CD4-positive, alpha-beta memory T cell (primary cell): ENCODE measurements at regions not wholly inside any gene's neighbourhood (a gene's known extent, or its start where the extent isn't known, plus 50 kb on each side); places are given as distances from the start of the nearest gene placed in this dataset.
"Not testable (repeated sequence)": the region's sequence is repeated elsewhere in the genome, so short reads cannot be mapped to it uniquely, and the experiment has no call there.

Source experiments
- CTCF ChIA-PET: fragments of 350-600 bp; sonication (Branson Sonifier 250); formaldehyde crosslinking; loops from one replicate; lab custom pipeline; 2021; ENCODE audit warnings: inconsistent platforms; ENCODE audit not compliant: partially characterized antibody; lab: Charles Lee
- POLR2A ChIA-PET: fragments of 350-600 bp; sonication (Branson Sonifier 250); formaldehyde crosslinking; loops from one replicate; lab custom pipeline; 2021; ENCODE audit not compliant: partially characterized antibody; lab: Charles Lee
- DNase-seq, 5 donors: peaks; one replicate each; pipeline versions ENCODE4 v3.0.0 to v3.0.0-alpha.2; 2020 to 2022; ENCODE audit warnings: mixed read lengths in 1 of 5
- H3K27ac ChIP-seq: one replicate; pipeline ENCODE4 v1.7.0; 2013; ENCODE audit warnings: low read depth, low read length
- H3K27me3 ChIP-seq: 2 replicates; pipeline ENCODE4 v1.7.0; 2013; ENCODE audit warnings: mild to moderate bottlenecking, low read length, moderate library complexity; ENCODE audit not compliant: insufficient read depth
- H3K36me3 ChIP-seq: 2 replicates; pipeline ENCODE4 v1.7.0; 2013; ENCODE audit warnings: mild to moderate bottlenecking, low read length, moderate library complexity; ENCODE audit not compliant: insufficient read depth
- H3K4me1 ChIP-seq: 2 replicates; pipeline ENCODE4 v1.7.0; 2013; ENCODE audit warnings: mild to moderate bottlenecking, low read length, moderate library complexity; ENCODE audit not compliant: insufficient read depth
- H3K4me3 ChIP-seq, 2 donors: one replicate each; pipeline ENCODE4 v1.7.0; 2013; ENCODE audit warnings: low read length in 2 of 2, mild to moderate bottlenecking in 1 of 2
- H3K9me3 ChIP-seq, 2 donors: one replicate each; pipeline ENCODE4 v1.7.0; 2013; ENCODE audit warnings: low read length in 2 of 2, control low read depth in 1 of 2; ENCODE audit not compliant: control insufficient read depth in 1 of 2
- H3K27ac Mint-ChIP-seq, 7 donors: one replicate each; pipeline ENCODE4 v1.8.0; 2020 to 2021; ENCODE audit warnings: mixed read lengths in 7 of 7, mild to moderate bottlenecking in 6 of 7, inconsistent platforms in 3 of 7, moderate library complexity in 3 of 7
- H3K27me3 Mint-ChIP-seq, 2 donors: one replicate each; pipeline ENCODE4 v1.8.0; 2020 to 2021; ENCODE audit warnings: mixed read lengths in 2 of 2
- H3K36me3 Mint-ChIP-seq, 2 donors: one replicate each; pipeline ENCODE4 v1.8.0; 2020 to 2021; ENCODE audit warnings: mixed read lengths in 2 of 2, inconsistent platforms in 1 of 2, mild to moderate bottlenecking in 1 of 2
- H3K4me1 Mint-ChIP-seq, 4 donors: one replicate each; pipeline ENCODE4 v1.8.0; 2020 to 2021; ENCODE audit warnings: mixed read lengths in 4 of 4, mild to moderate bottlenecking in 1 of 4
- H3K4me3 Mint-ChIP-seq, 8 donors: one replicate each; pipeline ENCODE4 v1.8.0; 2020 to 2021; ENCODE audit warnings: mixed read lengths in 8 of 8, mild to moderate bottlenecking in 7 of 8, moderate library complexity in 6 of 8, inconsistent platforms in 3 of 8
- H3K9me3 Mint-ChIP-seq, 8 donors: one replicate each; pipeline ENCODE4 v1.8.0; 2020 to 2021; ENCODE audit warnings: mixed read lengths in 8 of 8, mild to moderate bottlenecking in 5 of 8, inconsistent platforms in 3 of 8, moderate library complexity in 1 of 8
- intact Hi-C: fragments of 100-400 bp; cut with micrococcal nuclease; formaldehyde crosslinking; loops from one replicate; pipeline ENCODE4 v1.15.1; 2023

DNA sequence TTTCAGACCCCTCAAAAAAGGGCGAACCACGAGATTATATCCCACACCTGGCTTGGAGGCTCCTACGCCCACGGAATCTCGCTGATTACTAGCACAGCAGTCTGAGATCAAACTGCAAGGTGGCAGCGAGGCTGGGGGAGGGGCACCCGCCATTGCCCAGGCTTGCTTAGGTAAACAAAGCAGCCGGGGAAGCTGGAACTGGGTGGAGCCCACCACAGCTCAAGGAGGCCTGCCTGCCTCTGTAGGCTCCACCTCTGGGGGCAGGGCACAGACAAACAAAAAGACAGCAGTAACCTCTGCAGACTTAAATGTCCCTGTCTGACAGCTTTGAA is 1136.6 kb downstream of the FSCB start:
- H3K4me3 Mint-ChIP-seq, H3K36me3 ChIP-seq, H3K4me1 Mint-ChIP-seq, H3K27ac Mint-ChIP-seq, H3K36me3 Mint-ChIP-seq, H3K27ac ChIP-seq, H3K9me3 ChIP-seq, CTCF ChIA-PET, POLR2A ChIA-PET, H3K4me1 ChIP-seq, H3K4me3 ChIP-seq, DNase-seq, intact Hi-C loops, H3K27me3 Mint-ChIP-seq, H3K27me3 ChIP-seq: not testable (repeated sequence)
- H3K9me3 Mint-ChIP-seq, result peaks cover 0 to 15% (median 8%) of the 10 kb centered on the region in 8 donors

- H3K27me3 ChIP-seq, result no peaks in the 10 kb centered on the region
- H3K36me3 Mint-ChIP-seq, result no peaks in the 10 kb centered on the region
- POLR2A ChIA-PET, result no interaction called here
- H3K4me1 Mint-ChIP-seq, result no peaks in the 10 kb centered on the region
- no peak for DNase-seq
- H3K9me3 ChIP-seq, result no peaks in the 10 kb centered on the region
- H3K27me3 Mint-ChIP-seq, result no peaks in the 10 kb centered on the region
- intact Hi-C loops, result no loop called here
- no peak overlapping the region for H3K4me3 Mint-ChIP-seq
- CTCF ChIA-PET, result no interaction called here
- no peaks in the 10 kb centered on the region for H3K4me1 ChIP-seq
- no peak overlapping the region for H3K27ac ChIP-seq
- no peaks in the 10 kb centered on the region for H3K36me3 ChIP-seq
- H3K4me3 ChIP-seq, result no peak overlapping the region
- H3K9me3 Mint-ChIP-seq, result peaks cover 0 to 15% (median 8%) of the 10 kb centered on the region in 8 donors
- H3K27ac Mint-ChIP-seq, result no peak overlapping the region
These were observed 1137.1 kb downstream of the FSCB start for GRCh38 chr14:43369710-43370564.

- DNase-seq, result no peak
- Mint-ChIP-seq H3K4me1 (no peaks in the 10 kb centered on the region), H3K36me3 (no peaks in the 10 kb centered on the region), H3K27me3 (no peaks in the 10 kb centered on the region), H3K4me3 (no peak overlapping the region), H3K27ac (no peak overlapping the region), H3K9me3 (peaks cover 0 to 4% (median 0%) of the 10 kb centered on the region in 8 donors)
- no peaks in the 10 kb centered on the region for H3K9me3 ChIP-seq
- ChIA-PET CTCF (no interaction called here), POLR2A (no interaction called here)
- no peak overlapping the region for H3K4me3 ChIP-seq
- H3K4me1 ChIP-seq, result no peaks in the 10 kb centered on the region
- no peaks in the 10 kb centered on the region for H3K36me3 ChIP-seq
- H3K27me3 ChIP-seq, result no peaks in the 10 kb centered on the region
- H3K27ac ChIP-seq, result no peak overlapping the region
- intact Hi-C loops, result no loop called here
These were observed 1144.5 kb downstream of the FSCB start for GRCh38 chr14:43362586-43362985.

DNA sequence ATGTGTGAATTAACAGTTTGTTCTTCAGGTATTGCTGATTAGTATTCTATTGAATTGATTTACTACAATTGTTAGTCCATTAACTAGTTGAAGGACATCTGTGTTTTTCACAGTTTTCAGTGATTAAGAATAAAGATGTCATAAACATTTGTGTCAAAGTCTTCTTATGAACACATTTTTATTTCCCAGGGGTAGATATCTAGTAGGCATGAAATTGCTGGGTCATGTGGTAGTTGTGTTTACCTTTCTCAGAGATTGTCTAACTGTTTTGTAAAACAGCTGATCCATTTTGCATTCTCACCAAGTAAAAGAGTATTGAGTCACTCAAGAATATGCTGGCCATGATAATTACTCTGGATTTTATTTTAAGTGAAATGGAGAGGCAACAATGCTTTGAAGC is 1145.3 kb downstream of the FSCB start:
- Mint-ChIP-seq H3K36me3 (no peaks in the 10 kb centered on the region), H3K27me3 (no peaks in the 10 kb centered on the region), H3K27ac (no peak overlapping the region), H3K9me3 (peaks cover 0 to 2% (median 0%) of the 10 kb centered on the region in 8 donors), H3K4me3 (no peak overlapping the region), H3K4me1 (no peaks in the 10 kb centered on the region)
- no peaks in the 10 kb centered on the region for H3K36me3 ChIP-seq
- no peak for DNase-seq
- CTCF ChIA-PET, result no interaction called here
- H3K4me3 ChIP-seq, result no peak overlapping the region
- H3K4me1 ChIP-seq, result no peaks in the 10 kb centered on the region
- no peaks in the 10 kb centered on the region for H3K9me3 ChIP-seq
- intact Hi-C loops, result no loop called here
- POLR2A ChIA-PET, result no interaction called here
- no peaks in the 10 kb centered on the region for H3K27me3 ChIP-seq
- H3K27ac ChIP-seq, result no peak overlapping the region

DNA sequence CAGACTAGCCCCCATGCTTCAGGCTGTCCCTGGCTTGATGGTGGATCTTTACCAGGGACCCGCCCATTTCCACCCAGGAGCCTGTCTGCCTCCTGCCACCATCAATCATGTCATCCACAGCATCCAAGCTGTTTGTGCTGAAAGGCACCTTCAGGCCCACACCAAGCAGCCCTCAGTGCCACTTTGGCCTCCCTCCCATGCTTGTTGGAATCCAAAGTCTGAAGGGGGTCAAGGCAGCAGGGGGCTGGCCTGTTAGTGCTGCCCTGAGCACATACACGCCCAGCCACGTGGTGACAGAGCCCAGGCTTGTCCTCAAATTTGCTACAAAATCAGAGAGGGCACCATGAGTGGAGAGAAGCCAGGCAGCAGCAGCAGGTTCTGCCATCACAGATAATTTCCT is 1146.8 kb downstream of the FSCB start:
- H3K36me3 ChIP-seq, result no peaks in the 10 kb centered on the region
- H3K4me1 Mint-ChIP-seq, result no peaks in the 10 kb centered on the region
- intact Hi-C loops, result no loop called here

DNA sequence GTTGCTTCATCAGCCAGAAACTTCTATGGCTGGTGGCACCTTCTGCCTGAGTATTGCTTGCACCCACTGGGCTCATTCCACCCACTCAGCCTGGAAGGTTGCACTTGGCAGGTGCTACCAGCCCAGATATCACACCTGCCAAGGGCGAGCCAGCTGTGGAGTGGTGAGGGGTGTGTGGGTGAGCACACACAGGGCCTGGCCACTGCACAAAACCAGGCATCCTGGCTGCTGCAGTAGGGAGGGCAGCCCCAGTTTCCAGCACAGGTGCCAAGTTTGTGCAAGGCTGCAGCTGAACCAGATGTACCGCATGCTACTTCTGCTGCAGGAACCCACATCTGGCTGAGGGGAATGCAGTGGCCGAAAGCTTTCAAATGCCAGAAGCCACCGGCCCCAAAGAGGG is 1147.8 kb downstream of the FSCB start:
- H3K9me3 ChIP-seq, result no peaks in the 10 kb centered on the region
- Mint-ChIP-seq H3K36me3 (no peaks in the 10 kb centered on the region), H3K4me3 (no peak overlapping the region), H3K27ac (no peak overlapping the region), H3K27me3 (no peaks in the 10 kb centered on the region), H3K9me3 (peaks cover 0 to 3% (median 0%) of the 10 kb centered on the region in 8 donors), H3K4me1 (no peaks in the 10 kb centered on the region)
- no peak for DNase-seq
- POLR2A ChIA-PET, result no interaction called here
- intact Hi-C loops, result no loop called here
- H3K36me3 ChIP-seq, result no peaks in the 10 kb centered on the region
- no peaks in the 10 kb centered on the region for H3K4me1 ChIP-seq
- H3K4me3 ChIP-seq, result no peak overlapping the region
- no peak overlapping the region for H3K27ac ChIP-seq
- CTCF ChIA-PET, result no interaction called here
- H3K27me3 ChIP-seq, result no peaks in the 10 kb centered on the region

More for the DNA sequence above, 1146.8 kb downstream of the FSCB start:
- no peaks in the 10 kb centered on the region for H3K36me3 Mint-ChIP-seq
- ChIA-PET CTCF (no interaction called here), POLR2A (no interaction called here)
- DNase-seq, result no peak
- H3K27me3 Mint-ChIP-seq, result no peaks in the 10 kb centered on the region
- Histone ChIP-seq H3K27me3 (no peaks in the 10 kb centered on the region), H3K9me3 (no peaks in the 10 kb centered on the region), H3K27ac (no peak overlapping the region), H3K4me3 (no peak overlapping the region), H3K4me1 (no peaks in the 10 kb centered on the region)
- no peak overlapping the region for H3K4me3 Mint-ChIP-seq
- peaks cover 0 to 2% (median 0%) of the 10 kb centered on the region in 8 donors for H3K9me3 Mint-ChIP-seq
- H3K27ac Mint-ChIP-seq, result no peak overlapping the region

DNA sequence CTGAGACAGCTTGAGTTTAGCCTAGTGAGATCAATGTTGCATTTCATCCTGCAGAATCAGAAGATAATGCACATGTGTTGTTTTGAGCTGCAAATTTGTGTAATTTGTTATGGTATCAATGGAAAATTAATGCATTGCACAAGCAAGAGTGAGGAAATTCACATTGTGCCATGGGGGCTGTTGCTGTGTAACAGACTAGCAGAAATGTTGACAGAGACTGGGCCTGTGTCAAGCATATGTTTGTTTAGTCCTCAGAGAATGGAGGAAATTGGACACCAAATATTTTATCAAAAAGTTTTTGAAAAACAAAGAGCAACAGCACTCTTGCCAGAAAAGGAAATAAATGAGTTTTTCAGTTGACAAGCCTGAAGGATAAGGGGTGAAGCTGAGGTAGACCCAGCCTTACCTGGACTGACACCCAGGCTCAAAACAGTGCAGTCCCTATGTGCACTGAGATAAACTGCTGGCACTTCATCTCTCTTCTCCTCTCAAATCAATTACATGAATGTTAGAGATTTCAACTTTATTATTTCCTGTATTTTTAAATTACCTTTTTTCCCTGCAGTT is 1150.0 kb downstream of the FSCB start:
- Mint-ChIP-seq H3K4me3 (no peak overlapping the region), H3K27me3 (no peaks in the 10 kb centered on the region), H3K36me3 (no peaks in the 10 kb centered on the region), H3K27ac (no peak overlapping the region), H3K9me3 (peaks cover 0 to 3% (median under 1%) of the 10 kb centered on the region in 8 donors), H3K4me1 (no peaks in the 10 kb centered on the region)
- no peaks in the 10 kb centered on the region for H3K9me3 ChIP-seq
- no peaks in the 10 kb centered on the region for H3K27me3 ChIP-seq
- CTCF ChIA-PET, result no interaction called here
- intact Hi-C loops, result no loop called here
- no peak overlapping the region for H3K27ac ChIP-seq
- DNase-seq, result no peak
- H3K36me3 ChIP-seq, result no peaks in the 10 kb centered on the region
- no peak overlapping the region for H3K4me3 ChIP-seq
- POLR2A ChIA-PET, result no interaction called here
- H3K4me1 ChIP-seq, result no peaks in the 10 kb centered on the region
